DOHH2 (cell line): ENCODE measurements at regions not wholly inside any gene's neighbourhood (a gene's known extent, or its start where the extent isn't known, plus 50 kb on each side); places are given as distances from the start of the nearest gene placed in this dataset.

Experiments used
- H3F3A ChIP-seq: fragments of 200-600 bp; sonication (generic), shearing (Covaris generic); 2 replicates; pipeline ENCODE4 v1.6.0; 2016; ENCODE audit warnings: antibody characterized with exemption, mild to moderate bottlenecking; ENCODE audit not compliant: control insufficient read depth, insufficient read depth
- H3K27ac ChIP-seq: fragments of 200-600 bp; sonication (generic); 2 replicates; pipeline ENCODE4 v1.5.1; 2014; ENCODE audit warnings: low read depth, mild to moderate bottlenecking, low read length, moderate library complexity
- H3K27me3 ChIP-seq: fragments of 200-600 bp; sonication (generic); 2 replicates; pipeline ENCODE4 v1.6.1; 2014; ENCODE audit warnings: mild to moderate bottlenecking, low read length, mixed read lengths; ENCODE audit not compliant: control insufficient read depth
- H3K36me3 ChIP-seq: fragments of 200-600 bp; sonication (generic); 2 replicates; pipeline ENCODE4 v1.6.1; 2014; ENCODE audit warnings: mild to moderate bottlenecking, low read length, moderate library complexity, mixed read lengths; ENCODE audit not compliant: control insufficient read depth
- H3K4me1 ChIP-seq: fragments of 200-600 bp; sonication (generic); 2 replicates; pipeline ENCODE4 v1.6.1; 2014; ENCODE audit warnings: mild to moderate bottlenecking, low read length, mixed read lengths; ENCODE audit not compliant: control insufficient read depth
- H3K4me2 ChIP-seq: fragments of 200-600 bp; sonication (generic); 2 replicates; pipeline ENCODE4 v1.6.0; 2014; ENCODE audit warnings: mild to moderate bottlenecking, low read length, moderate library complexity
- H3K4me3 ChIP-seq: fragments of 200-600 bp; sonication (generic); 2 replicates; pipeline ENCODE4 v1.5.1; 2014; ENCODE audit warnings: mild to moderate bottlenecking, low read length, mixed read lengths
- H3K79me2 ChIP-seq: fragments of 200-600 bp; sonication (generic); 2 replicates; pipeline ENCODE4 v1.6.1; 2014; ENCODE audit warnings: mild to moderate bottlenecking, low read length, mixed read lengths; ENCODE audit not compliant: control insufficient read depth
- H3K9me2 ChIP-seq: fragments of 200-600 bp; sonication (generic); replicated peaks from 2 replicates; pipeline ENCODE4 v1.6.1; 2014; ENCODE audit warnings: mild to moderate bottlenecking, low read length, mixed read lengths; ENCODE audit not compliant: control insufficient read depth
- H3K9me3 ChIP-seq: fragments of 200-600 bp; sonication (generic); 2 replicates; pipeline ENCODE4 v1.6.1; 2014; ENCODE audit warnings: antibody characterized with exemption, low read length, mixed read lengths; ENCODE audit not compliant: control insufficient read depth, insufficient read depth
- H4K20me1 ChIP-seq: fragments of 200-600 bp; sonication (generic); 2 replicates; pipeline ENCODE4 v1.6.0; 2014; ENCODE audit warnings: low read depth, mild to moderate bottlenecking, antibody characterized with exemption, low read length, moderate library complexity; ENCODE audit not compliant: control insufficient read depth, insufficient read depth
- EZH2phosphoT487 ChIP-seq: fragments of 200-600 bp; sonication (generic); IDR thresholded peaks from 2 replicates; pipeline ENCODE4 v1.6.1; 2017; ENCODE audit warnings: borderline replicate concordance, mild to moderate bottlenecking, antibody characterized with exemption, low read length, moderate library complexity, mixed read lengths
- TF ChIP-seq, protein P1 (sequence below): fragments of 200-600 bp; sonication (generic); IDR thresholded peaks from one replicate; pipeline ENCODE4 v1.5.1; 2014; ENCODE audit warnings: antibody characterized with exemption, mild to moderate bottlenecking, low read depth, low read length; ENCODE audit not compliant: poor library complexity, severe bottlenecking

DNA sequence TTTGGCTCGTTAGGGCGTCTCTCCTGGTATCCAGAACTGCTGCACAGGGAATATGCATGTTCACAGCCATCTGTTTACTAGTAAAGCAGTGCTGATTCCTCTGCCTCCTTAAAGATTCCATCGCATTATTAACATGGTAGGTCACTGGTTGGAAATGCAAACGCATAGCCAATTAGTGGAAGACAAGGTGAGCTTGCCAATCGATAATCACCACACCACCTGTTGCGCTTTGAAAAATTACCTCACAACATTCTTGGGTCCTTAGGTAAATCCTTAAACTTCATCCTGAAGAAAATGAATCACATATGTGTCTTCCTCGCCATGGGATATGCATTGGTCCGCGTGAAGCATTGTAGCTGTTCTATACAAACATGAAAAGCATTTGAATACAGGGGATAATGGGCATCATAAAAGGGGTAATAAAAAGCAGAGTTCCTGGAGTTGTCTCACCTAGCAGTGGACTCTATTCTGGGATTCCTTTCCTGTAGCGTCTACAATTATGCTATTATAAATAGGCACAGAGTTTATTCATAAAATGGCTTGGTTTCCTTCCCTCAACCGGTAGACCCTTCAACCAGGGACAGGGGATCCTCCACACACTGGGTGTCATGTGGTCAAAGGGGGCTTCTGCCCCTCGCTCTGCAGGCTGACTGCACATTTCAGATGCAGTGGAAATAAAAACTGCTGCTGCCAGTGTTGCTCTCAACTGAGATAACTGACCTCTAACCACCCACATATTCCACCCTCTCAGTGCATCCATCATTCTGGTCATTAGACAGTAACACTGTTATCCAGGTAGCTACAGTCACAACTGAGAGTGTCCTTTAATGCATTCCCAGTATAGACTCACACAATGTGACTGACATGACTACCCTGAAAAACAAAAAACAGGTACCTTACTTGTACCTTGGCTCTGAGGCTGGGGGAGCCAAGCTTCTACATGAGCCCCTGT, 389.2 kb upstream of the NFE2L3 start:
- 0 out of 2 replicates have a peak, but pooled peaks cover 2% of the 10 kb centered on the region for H3K27me3 ChIP-seq
- H3K4me1 ChIP-seq = no peaks in the 10 kb centered on the region
- H4K20me1 ChIP-seq = no peaks in the 10 kb centered on the region
- TF ChIP-seq EZH2phosphoT487 = no peak
- TF ChIP-seq, protein P1, sequence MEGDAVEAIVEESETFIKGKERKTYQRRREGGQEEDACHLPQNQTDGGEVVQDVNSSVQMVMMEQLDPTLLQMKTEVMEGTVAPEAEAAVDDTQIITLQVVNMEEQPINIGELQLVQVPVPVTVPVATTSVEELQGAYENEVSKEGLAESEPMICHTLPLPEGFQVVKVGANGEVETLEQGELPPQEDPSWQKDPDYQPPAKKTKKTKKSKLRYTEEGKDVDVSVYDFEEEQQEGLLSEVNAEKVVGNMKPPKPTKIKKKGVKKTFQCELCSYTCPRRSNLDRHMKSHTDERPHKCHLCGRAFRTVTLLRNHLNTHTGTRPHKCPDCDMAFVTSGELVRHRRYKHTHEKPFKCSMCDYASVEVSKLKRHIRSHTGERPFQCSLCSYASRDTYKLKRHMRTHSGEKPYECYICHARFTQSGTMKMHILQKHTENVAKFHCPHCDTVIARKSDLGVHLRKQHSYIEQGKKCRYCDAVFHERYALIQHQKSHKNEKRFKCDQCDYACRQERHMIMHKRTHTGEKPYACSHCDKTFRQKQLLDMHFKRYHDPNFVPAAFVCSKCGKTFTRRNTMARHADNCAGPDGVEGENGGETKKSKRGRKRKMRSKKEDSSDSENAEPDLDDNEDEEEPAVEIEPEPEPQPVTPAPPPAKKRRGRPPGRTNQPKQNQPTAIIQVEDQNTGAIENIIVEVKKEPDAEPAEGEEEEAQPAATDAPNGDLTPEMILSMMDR = no peak
- H3K79me2 ChIP-seq = no peaks in the 10 kb centered on the region
- no peak overlapping the region for H3K27ac ChIP-seq
- no peak overlapping the region for H3K4me2 ChIP-seq
- H3K9me3 ChIP-seq = no peaks in the 10 kb centered on the region
- H3K4me3 ChIP-seq = no peak overlapping the region
- H3K9me2 ChIP-seq = no peaks in the 10 kb centered on the region
- no peaks in the 10 kb centered on the region for H3K36me3 ChIP-seq
- no peaks in the 10 kb centered on the region for H3F3A ChIP-seq

- no peak overlapping the region for H3K27ac ChIP-seq
- no peak overlapping the region for H3K4me2 ChIP-seq
- H3K4me3 ChIP-seq = no peak overlapping the region
- H3K9me3 ChIP-seq = no peaks in the 10 kb centered on the region
- H3K4me1 ChIP-seq = no peaks in the 10 kb centered on the region
- no peaks in the 10 kb centered on the region for H3K79me2 ChIP-seq
- H3F3A ChIP-seq = no peaks in the 10 kb centered on the region
- no peaks in the 10 kb centered on the region for H3K36me3 ChIP-seq
- 0 out of 2 replicates have a peak, but pooled peaks cover 2% of the 10 kb centered on the region for H3K27me3 ChIP-seq
- TF ChIP-seq, protein P1 = no peak
- no peaks in the 10 kb centered on the region for H4K20me1 ChIP-seq
- H3K9me2 ChIP-seq = no peaks in the 10 kb centered on the region
Observed at GRCh38 chr7:25763463-25763860, 388.5 kb upstream of the NFE2L3 start.

DNA sequence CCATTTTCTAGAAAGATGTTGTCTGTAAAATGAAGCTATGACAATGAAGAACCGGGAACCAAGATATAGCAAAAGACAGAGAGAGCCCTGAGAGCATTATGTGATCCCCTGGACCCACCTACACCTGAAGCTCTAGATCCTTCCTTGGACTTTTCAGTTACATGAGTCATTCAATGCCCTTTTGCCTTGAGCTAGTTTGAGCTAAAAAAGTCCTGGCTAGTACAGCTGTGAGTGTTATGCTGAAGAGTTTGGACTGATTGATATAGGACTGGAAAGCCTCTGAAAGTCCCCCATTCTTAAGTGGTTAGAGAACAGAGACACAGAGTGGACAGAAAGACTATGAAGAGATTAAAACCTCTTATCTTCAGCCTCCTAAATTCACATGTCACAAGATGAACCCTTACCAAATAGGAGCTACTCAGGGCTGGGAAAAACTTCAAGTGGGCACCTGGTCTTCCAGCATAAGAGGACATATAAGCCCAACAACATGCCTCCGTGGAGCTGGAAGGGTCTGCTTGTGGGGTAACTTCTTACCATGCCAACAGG, 386.8 kb upstream of the NFE2L3 start:
- Histone ChIP-seq H3K27me3 (0 out of 2 replicates have a peak, but pooled peaks cover 2% of the 10 kb centered on the region), H3K4me2 (no peak overlapping the region), H3F3A (no peaks in the 10 kb centered on the region), H3K4me3 (no peak overlapping the region), H3K4me1 (no peaks in the 10 kb centered on the region), H3K9me3 (no peaks in the 10 kb centered on the region), H3K36me3 (no peaks in the 10 kb centered on the region), H3K27ac (no peak overlapping the region), H4K20me1 (no peaks in the 10 kb centered on the region), H3K9me2 (no peaks in the 10 kb centered on the region), H3K79me2 (no peaks in the 10 kb centered on the region)
- TF ChIP-seq, protein P1 = no peak
- no peak for TF ChIP-seq EZH2phosphoT487
